ENCODE measurements at regions not wholly inside any gene's neighbourhood (a gene's known extent, or its start where the extent isn't known, plus 50 kb on each side); places are given as distances from the start of the nearest gene placed in this dataset.

DNA sequence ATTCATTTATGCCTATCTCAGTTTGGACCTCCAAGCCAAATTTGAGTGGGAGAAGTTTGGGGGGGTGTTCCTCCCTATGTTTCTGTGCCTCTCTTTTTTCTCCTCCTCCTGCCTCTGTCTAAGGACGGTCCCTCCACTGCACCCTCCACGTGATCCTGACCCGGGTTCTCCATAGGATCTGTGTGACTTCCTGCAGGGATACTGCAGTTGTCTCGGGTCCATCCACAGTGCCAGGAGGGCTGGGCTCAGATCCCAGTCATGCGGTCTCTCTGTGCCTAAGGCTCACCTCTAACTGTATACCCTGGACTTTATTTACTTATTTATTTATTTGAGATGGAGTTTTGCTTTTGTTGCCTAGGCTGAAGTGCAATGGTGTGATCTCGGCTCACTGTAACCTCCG is 1354.5 kb downstream of the BRD1 start:
- no peak overlapping the region for H3K27ac ChIP-seq
- TF ChIP-seq CTCF (IDR thresholded peaks at IDR 0.05): no peak
- intact Hi-C loops (cut with DNase I): no loop called here

GRCh38 chr22:48464246-48464645 is 1363.4 kb downstream of the BRD1 start:
- DNase-seq (no peak), ATAC-seq (no peak)
- WGBS, 3 donors: 60 to 80% (median 71%) methylated on average over 9 of the region's 9 CpGs
- intact Hi-C loops (cut with DNase I): no loop called here
- Histone ChIP-seq H3K36me3 (ENCODE audit: insufficient read depth in 1 of 2, low read depth in 1 of 2) (no peaks in the 10 kb centered on the region), H3K4me1 (no peaks in the 10 kb centered on the region), H3K27ac (no peak overlapping the region), H3K9me3 (no peaks in the 10 kb centered on the region), H3K4me3 (no peak overlapping the region), H3K27me3 (ENCODE audit: insufficient read depth in 3 of 3, low read length in 2 of 3) (no peaks in the 10 kb centered on the region)
- no peak for TF ChIP-seq CTCF (IDR thresholded peaks at IDR 0.05)

More for the DNA sequence above, 1354.5 kb downstream of the BRD1 start:
- peak in 1 of 4 donors; percentile 55 for ATAC-seq
- Histone ChIP-seq H3K4me1 (no peaks in the 10 kb centered on the region), H3K4me3 (no peak overlapping the region), H3K36me3 (ENCODE audit: insufficient read depth in 1 of 2, low read depth in 1 of 2) (no peaks in the 10 kb centered on the region), H3K27me3 (ENCODE audit: insufficient read depth in 3 of 3, low read length in 2 of 3) (no peaks in the 10 kb centered on the region), H3K9me3 (no peaks in the 10 kb centered on the region)
- 64 to 79% (median 69%) methylated on average over 7 of the region's 7 CpGs for WGBS, 3 donors
- DNase-seq: no peak

DNA sequence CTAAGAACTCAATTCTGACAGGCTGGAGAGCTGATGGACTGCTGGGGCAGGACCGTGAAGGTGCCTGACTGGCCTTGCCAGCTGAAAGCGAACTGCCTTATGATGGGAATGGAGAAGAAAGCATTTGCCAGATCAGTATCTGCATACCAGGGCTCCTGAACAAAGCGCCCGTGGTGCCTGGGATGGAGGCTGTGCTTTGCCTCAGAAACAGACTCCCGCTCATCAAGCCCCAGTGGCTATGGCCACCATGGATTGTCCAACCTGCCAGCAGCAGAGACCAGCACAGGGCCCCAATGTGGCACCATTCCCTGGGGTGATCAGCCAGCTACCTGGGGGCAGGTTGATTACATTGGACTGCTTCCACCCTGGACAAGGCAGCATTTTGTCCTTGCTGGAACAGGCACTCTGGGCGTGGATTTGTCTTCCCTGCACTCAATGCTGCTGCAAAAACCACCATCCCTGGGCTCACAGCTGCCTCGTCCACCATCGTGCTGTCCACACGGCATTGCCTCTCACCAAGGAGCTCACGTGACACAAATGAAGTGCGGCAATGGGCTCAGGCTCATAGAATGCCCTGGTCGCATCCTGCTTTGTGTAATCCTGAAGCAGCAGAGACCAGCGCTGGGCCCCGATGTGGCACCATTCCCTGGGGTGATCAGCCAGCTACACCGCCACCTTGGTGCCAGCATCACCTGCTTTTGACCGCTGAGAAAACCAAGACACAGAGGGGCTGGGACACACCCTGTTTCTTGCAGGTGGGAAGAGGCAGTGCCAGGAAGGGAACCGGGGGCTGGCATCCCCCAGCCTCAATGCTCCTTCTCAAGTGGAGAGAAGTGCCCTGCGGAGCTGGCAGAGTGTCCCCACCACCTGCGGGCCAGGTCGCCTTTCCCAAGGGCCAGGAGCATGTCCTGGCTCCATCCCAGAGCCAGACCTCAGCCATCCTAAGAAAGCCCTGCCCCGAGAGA is 1367.5 kb downstream of the BRD1 start:
- DNase-seq (no peak), ATAC-seq (no peak)
- WGBS, 3 donors: 77 to 81% (median 77%) methylated on average over 21 of the region's 21 CpGs
- Histone ChIP-seq H3K9me3 (no peaks in the 10 kb centered on the region), H3K36me3 (ENCODE audit: insufficient read depth in 1 of 2, low read depth in 1 of 2) (no peaks in the 10 kb centered on the region), H3K4me1 (no peaks in the 10 kb centered on the region), H3K27me3 (ENCODE audit: insufficient read depth in 3 of 3, low read length in 2 of 3) (no peaks in the 10 kb centered on the region), H3K27ac (no peak overlapping the region), H3K4me3 (no peak overlapping the region)
- intact Hi-C loops (cut with DNase I): no loop called here
- no peak for TF ChIP-seq CTCF (IDR thresholded peaks at IDR 0.05)

DNA sequence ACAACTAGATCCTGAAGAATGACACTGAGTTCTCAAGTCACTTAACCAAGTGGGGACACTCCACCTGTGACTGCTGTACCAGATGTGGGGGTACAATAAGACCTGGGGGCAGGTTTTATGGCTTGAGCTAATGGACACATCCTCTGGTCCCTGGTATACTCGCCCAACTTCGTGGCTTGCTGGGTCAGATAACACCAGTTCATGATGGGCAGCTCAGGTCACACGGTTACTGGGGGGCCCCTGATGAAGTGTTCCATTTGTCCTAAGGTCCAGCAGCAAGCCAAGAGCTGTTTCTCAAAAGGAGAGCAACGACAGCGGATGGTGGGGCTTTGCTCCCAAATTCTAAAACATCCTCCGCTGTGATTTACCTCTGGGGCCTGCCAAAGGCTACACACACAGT is 1368.4 kb downstream of the BRD1 start:
- ATAC-seq (no peak), DNase-seq (no peak)
- WGBS, 3 donors: 58 to 71% (median 62%) methylated on average over 6 of the region's 6 CpGs
- intact Hi-C loops (cut with DNase I): no loop called here
- H3K4me1 ChIP-seq: no peaks in the 10 kb centered on the region
- no peaks in the 10 kb centered on the region for H3K36me3 ChIP-seq (ENCODE audit: insufficient read depth in 1 of 2, low read depth in 1 of 2)
- no peaks in the 10 kb centered on the region for H3K9me3 ChIP-seq
- no peaks in the 10 kb centered on the region for H3K27me3 ChIP-seq (ENCODE audit: insufficient read depth in 3 of 3, low read length in 2 of 3)
- H3K27ac ChIP-seq: no peak overlapping the region
- no peak for TF ChIP-seq CTCF (IDR thresholded peaks at IDR 0.05)
- H3K4me3 ChIP-seq: no peak overlapping the region

Measured in psoas muscle (tissue), 7 donors.